H1 (cell line): ENCODE measurements at regions not wholly inside any gene's neighbourhood (a gene's known extent, or its start where the extent isn't known, plus 50 kb on each side); places are given as distances from the start of the nearest gene placed in this dataset.

Experiments
- CTCF ChIA-PET: fragments of 300-600 bp; sonication (Branson Sonifier 250); formaldehyde crosslinking; loops from one replicate; lab custom pipeline; 2021; ENCODE audit not compliant: partially characterized antibody; lab: Charles Lee
- POLR2A ChIA-PET: fragments of 300-600 bp; sonication (Branson Sonifier 250); formaldehyde crosslinking; loops from one replicate; lab custom pipeline; 2021; ENCODE audit warnings: inconsistent platforms; ENCODE audit not compliant: partially characterized antibody; lab: Charles Lee
- DNase-seq, 2 experiments: peaks; one replicate each; pipeline versions ENCODE4 v3.0.0 to v3.0.0-alpha.2; 2010 to 2022; ENCODE audit warnings: low spot score in 2 of 2, low read depth in 1 of 2, mixed read lengths in 1 of 2
- FAIRE-seq: peaks from 2 replicates; lab custom pipeline; 2011; peaks lifted over from hg19 to GRCh38; lab: Jason Lieb, UNC
- H2AFZ ChIP-seq: 2 replicates; pipeline ENCODE4 v1.8.1; 2012; ENCODE audit warnings: low read length, inconsistent platforms
- H2AK5ac ChIP-seq: 2 replicates; pipeline ENCODE4 v1.6.1; 2013; ENCODE audit warnings: low read depth, low read length
- H2BK120ac ChIP-seq: replicated peaks from 2 replicates; pipeline ENCODE3; 2013; ENCODE audit warnings: low read depth, low read length, inconsistent platforms
- H2BK12ac ChIP-seq: 2 replicates; pipeline ENCODE4 v1.6.1; 2013; ENCODE audit warnings: low read depth, low read length
- H2BK15ac ChIP-seq: 2 replicates; pipeline ENCODE4 v1.6.1; 2013; ENCODE audit warnings: low read length
- H2BK20ac ChIP-seq: 2 replicates; pipeline ENCODE4 v1.6.1; 2013; ENCODE audit warnings: low read length
- H2BK5ac ChIP-seq: 2 replicates; pipeline ENCODE4 v1.6.1; 2013; ENCODE audit warnings: low read depth, low read length
- H3K14ac ChIP-seq: 2 replicates; pipeline ENCODE4 v1.6.1; 2013; ENCODE audit warnings: inconsistent platforms; ENCODE audit not compliant: insufficient read length
- H3K18ac ChIP-seq: 2 replicates; pipeline ENCODE4 v1.6.1; 2013; ENCODE audit warnings: low read length; ENCODE audit errors: extremely low read depth
- H3K23ac ChIP-seq: 2 replicates; pipeline ENCODE4 v1.6.1; 2013; ENCODE audit warnings: inconsistent platforms; ENCODE audit not compliant: insufficient read length
- H3K23me2 ChIP-seq: 2 replicates; pipeline ENCODE4 v1.6.1; 2013; ENCODE audit warnings: low read depth, low read length
- H3K27ac ChIP-seq: 2 replicates; pipeline ENCODE4 v1.6.1; 2011; ENCODE audit warnings: low read depth, low read length, inconsistent platforms
- H3K27me3 ChIP-seq, 4 experiments: replicated peaks in 1 of 4; 1 replicate in 1 of 4; 2 replicates in 3 of 4; pipeline versions ENCODE4 v1.6.1 to v1.8.1; 2011 to 2013; ENCODE audit warnings: low read length in 3 of 4, mild to moderate bottlenecking in 3 of 4, inconsistent platforms in 2 of 4, mixed read lengths in 2 of 4, moderate library complexity in 1 of 4; ENCODE audit not compliant: control insufficient read depth in 3 of 4, insufficient read depth in 3 of 4; ENCODE audit errors: extremely low read depth in 1 of 4
- H3K36me3 ChIP-seq, 4 experiments: 2 replicates each; pipeline versions ENCODE4 v1.6.1 to v1.8.1; 2011 to 2013; ENCODE audit warnings: mild to moderate bottlenecking in 4 of 4, low read length in 3 of 4, moderate library complexity in 2 of 4, control low read depth in 1 of 4, inconsistent platforms in 1 of 4; ENCODE audit not compliant: insufficient read depth in 4 of 4, control insufficient read depth in 2 of 4
- H3K4ac ChIP-seq: replicated peaks from 2 replicates; pipeline ENCODE3; 2013; ENCODE audit warnings: low read length, low read depth, mixed read lengths, inconsistent platforms; ENCODE audit not compliant: insufficient read length
- H3K4me1 ChIP-seq, 4 experiments: replicated peaks in 1 of 4; 1 replicate in 1 of 4; 2 replicates in 3 of 4; pipeline versions ENCODE4 v1.6.1 to v1.8.1; 2011 to 2013; ENCODE audit warnings: low read length in 3 of 4, inconsistent platforms in 2 of 4, mixed read lengths in 1 of 4; ENCODE audit not compliant: insufficient read depth in 4 of 4, control insufficient read depth in 3 of 4
- H3K4me2 ChIP-seq, 2 experiments: 2 replicates each; pipeline versions ENCODE4 v1.6.1 to v1.8.1; 2011 to 2013; ENCODE audit warnings: low read depth in 2 of 2, low read length in 2 of 2, control low read depth in 1 of 2, inconsistent platforms in 1 of 2, mild to moderate bottlenecking in 1 of 2; ENCODE audit not compliant: insufficient read depth in 1 of 2
- H3K4me3 ChIP-seq, 4 experiments: fragments of 200-600, 300-600 bp in 1 of 4; sonication (generic), shearing (Covaris generic), sonication (Bioruptor Twin) in 1 of 4; 2 replicates each; pipeline versions ENCODE4 v1.5.1 to v1.8.1; 2011 to 2016; ENCODE audit warnings: low read length in 4 of 4, low read depth in 3 of 4, control low read depth in 2 of 4, inconsistent platforms in 2 of 4, mild to moderate bottlenecking in 2 of 4, mixed read lengths in 1 of 4, moderate library complexity in 1 of 4; ENCODE audit not compliant: insufficient read depth in 2 of 4; ENCODE audit errors: extremely low read depth in 1 of 4
- H3K56ac ChIP-seq: replicated peaks from 2 replicates; pipeline ENCODE3; 2013; ENCODE audit warnings: low read depth, mild to moderate bottlenecking, mixed read lengths, low read length, inconsistent platforms; ENCODE audit not compliant: insufficient read length
- H3K79me1 ChIP-seq: 2 replicates; pipeline ENCODE4 v1.6.1; 2013; ENCODE audit warnings: low read depth, low read length, control low read depth
- H3K79me2 ChIP-seq, 2 experiments: 2 replicates each; pipeline versions ENCODE4 v1.6.1 to v1.8.1; 2012 to 2013; ENCODE audit warnings: low read length in 2 of 2, mild to moderate bottlenecking in 2 of 2, inconsistent platforms in 1 of 2; ENCODE audit not compliant: insufficient read depth in 2 of 2, control insufficient read depth in 1 of 2
- H3K9ac ChIP-seq, 4 experiments: replicated peaks in 1 of 4; 1 replicate in 1 of 4; 2 replicates in 3 of 4; pipeline versions ENCODE4 v1.6.1 to v1.8.1; 2011 to 2013; ENCODE audit warnings: low read depth in 3 of 4, low read length in 3 of 4, control low read depth in 2 of 4, mild to moderate bottlenecking in 2 of 4, moderate library complexity in 2 of 4, inconsistent platforms in 1 of 4; ENCODE audit errors: extremely low read depth in 1 of 4
- H3K9me3 ChIP-seq, 2 experiments: 2 replicates each; pipeline versions ENCODE4 v1.6.1 to v1.8.1; 2012 to 2013; ENCODE audit warnings: mild to moderate bottlenecking in 2 of 2, moderate library complexity in 2 of 2, control low read depth in 1 of 2, inconsistent platforms in 1 of 2, low read depth in 1 of 2, low read length in 1 of 2, mixed read lengths in 1 of 2; ENCODE audit not compliant: insufficient read depth in 2 of 2
- H4K20me1 ChIP-seq, 2 experiments: replicated peaks in 1 of 2; 2 replicates each; pipeline versions ENCODE3 to v1.8.1; 2011 to 2013; ENCODE audit warnings: inconsistent platforms in 2 of 2, low read length in 2 of 2, mild to moderate bottlenecking in 1 of 2; ENCODE audit not compliant: insufficient read depth in 2 of 2, control insufficient read depth in 1 of 2
- H4K5ac ChIP-seq: 2 replicates; pipeline ENCODE4 v1.6.1; 2013; ENCODE audit warnings: low read length, low read depth, mixed read lengths, inconsistent platforms; ENCODE audit not compliant: insufficient read length
- H4K8ac ChIP-seq: 2 replicates; pipeline ENCODE4 v1.8.0; 2013; ENCODE audit warnings: mild to moderate bottlenecking, moderate library complexity, low read length, inconsistent platforms; ENCODE audit not compliant: insufficient read depth; ENCODE audit errors: extremely low read depth
- H4K91ac ChIP-seq: replicated peaks from 2 replicates; pipeline ENCODE3; 2013; ENCODE audit warnings: low read length, mixed read lengths, inconsistent platforms; ENCODE audit not compliant: insufficient read length
- SUZ12 ChIP-seq: fragments of 200-600 bp; sonication (generic); IDR thresholded peaks from 2 replicates; pipeline ENCODE4 v1.6.1; 2012; ENCODE audit warnings: mild to moderate bottlenecking, inconsistent platforms, low read length, moderate library complexity, mixed read lengths
- WGBS, 2 experiments: shearing (Covaris generic) in 1 of 2; methylation state at CpG; one replicate each; pipeline versions ENCODE4 v1.1.6 to v1.1.7; 2013 to 2015; ENCODE audit warnings: low lambda C conversion rate in 2 of 2, mixed read lengths in 2 of 2, inconsistent platforms in 1 of 2, low coverage in 1 of 2, missing lambda C conversion rate in 1 of 2; ENCODE audit not compliant: insufficient replicate concordance in 2 of 2, insufficient coverage in 1 of 2, insufficient read length in 1 of 2; ENCODE audit errors: extremely low coverage in 1 of 2, missing lambda C conversion rate in 1 of 2; 5-methylcytosine and 5-hydroxymethylcytosine counted together
- TF ChIP-seq, protein P1 (sequence below): IDR thresholded peaks from 2 replicates; pipeline ENCODE4 v1.6.1; 2012; ENCODE audit warnings: low read length, inconsistent platforms

DNA sequence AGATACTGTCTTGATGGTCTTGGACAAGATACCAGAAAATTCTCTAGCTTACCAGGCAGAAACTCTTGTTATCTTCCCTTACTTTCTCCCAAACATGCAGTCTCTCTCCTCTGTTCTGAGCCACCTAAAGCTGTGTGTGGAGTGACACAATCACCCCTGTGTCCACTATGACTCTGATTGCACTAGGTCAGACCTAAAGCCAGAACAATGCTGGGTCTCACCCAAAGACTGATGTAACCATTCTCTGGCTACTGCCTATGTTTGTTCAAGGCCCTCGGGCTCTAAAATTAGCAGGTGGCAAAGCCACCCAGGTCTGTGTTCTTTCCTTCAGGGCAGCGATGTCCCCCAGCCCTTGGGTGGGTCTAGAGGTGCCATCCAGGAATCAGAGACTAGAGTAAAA is 200.5 kb downstream of the KCNA4 start:
- Histone ChIP-seq H3K18ac (no peak overlapping the region), H3K23me2 (no peaks in the 10 kb centered on the region), H3K4me1 (no peaks in the 10 kb centered on the region), H3K14ac (no peak overlapping the region), H2AK5ac (no peak overlapping the region), H3K79me1 (no peaks in the 10 kb centered on the region), H2BK120ac (no peak overlapping the region), H2BK20ac (no peak overlapping the region), H3K27ac (no peak overlapping the region), H3K4me3 (no peak overlapping the region), H2BK15ac (no peak overlapping the region), H2BK12ac (no peak overlapping the region), H3K36me3 (no peaks in the 10 kb centered on the region), H3K56ac (no peak overlapping the region), H3K9ac (no peak overlapping the region), H2AFZ (no peak overlapping the region), H3K23ac (no peak overlapping the region), H4K20me1 (no peaks in the 10 kb centered on the region), H2BK5ac (no peak overlapping the region), H4K91ac (no peak overlapping the region), H3K4me2 (no peak overlapping the region), H3K9me3 (no peaks in the 10 kb centered on the region), H4K8ac (no peak overlapping the region), H3K27me3 (no peaks in the 10 kb centered on the region), H3K79me2 (no peaks in the 10 kb centered on the region), H4K5ac (no peak overlapping the region), H3K4ac (no peak overlapping the region)
- DNase-seq (no peak), FAIRE-seq (no peak)
- ChIA-PET CTCF (interaction anchor here (1.1 kb wide), 1 partner anchor 15 kb away, joined by 3 read pairs; no protein-coding TSS in a partner anchor), POLR2A (no interaction called here)
- no peak for TF ChIP-seq SUZ12
- TF ChIP-seq, protein P1, sequence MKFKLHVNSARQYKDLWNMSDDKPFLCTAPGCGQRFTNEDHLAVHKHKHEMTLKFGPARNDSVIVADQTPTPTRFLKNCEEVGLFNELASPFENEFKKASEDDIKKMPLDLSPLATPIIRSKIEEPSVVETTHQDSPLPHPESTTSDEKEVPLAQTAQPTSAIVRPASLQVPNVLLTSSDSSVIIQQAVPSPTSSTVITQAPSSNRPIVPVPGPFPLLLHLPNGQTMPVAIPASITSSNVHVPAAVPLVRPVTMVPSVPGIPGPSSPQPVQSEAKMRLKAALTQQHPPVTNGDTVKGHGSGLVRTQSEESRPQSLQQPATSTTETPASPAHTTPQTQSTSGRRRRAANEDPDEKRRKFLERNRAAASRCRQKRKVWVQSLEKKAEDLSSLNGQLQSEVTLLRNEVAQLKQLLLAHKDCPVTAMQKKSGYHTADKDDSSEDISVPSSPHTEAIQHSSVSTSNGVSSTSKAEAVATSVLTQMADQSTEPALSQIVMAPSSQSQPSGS: no peak
- 91% methylated on average over 2 of the region's 2 CpGs; no CpG with 5 or more reads in 1 of the 2 experiments for WGBS, 2 experiments
